CD8-positive, alpha-beta memory T cell (primary cell): ENCODE measurements at regions not wholly inside any gene's neighbourhood (a gene's known extent, or its start where the extent isn't known, plus 50 kb on each side); places are given as distances from the start of the nearest gene placed in this dataset.

ENCODE experiments used
- CTCF ChIA-PET: fragments of 350-600 bp; sonication (Branson Sonifier 250); formaldehyde crosslinking; loops from one replicate; lab custom pipeline; 2021; ENCODE audit warnings: antibody characterized with exemption; lab: Charles Lee
- POLR2A ChIA-PET: fragments of 350-600 bp; sonication (Branson Sonifier 250); formaldehyde crosslinking; loops from one replicate; lab custom pipeline; 2021; ENCODE audit warnings: antibody characterized with exemption; lab: Charles Lee
- DNase-seq, 5 donors: peaks; one replicate each; pipeline versions ENCODE4 v3.0.0 to v3.0.0-alpha.2; 2020 to 2022; ENCODE audit warnings: mixed read lengths in 1 of 5
- H3K27ac ChIP-seq: one replicate; pipeline ENCODE4 v1.7.0; 2013; ENCODE audit warnings: low read depth, mild to moderate bottlenecking, low read length, moderate library complexity
- H3K27me3 ChIP-seq: 2 replicates; pipeline ENCODE4 v1.7.0; 2013; ENCODE audit warnings: low read length, mild to moderate bottlenecking; ENCODE audit not compliant: insufficient read depth, poor library complexity, severe bottlenecking
- H3K36me3 ChIP-seq: 2 replicates; pipeline ENCODE4 v1.7.0; 2013; ENCODE audit warnings: mild to moderate bottlenecking, low read length, moderate library complexity; ENCODE audit not compliant: insufficient read depth
- H3K4me1 ChIP-seq: 2 replicates; pipeline ENCODE4 v1.7.0; 2013; ENCODE audit warnings: mild to moderate bottlenecking, low read length, moderate library complexity; ENCODE audit not compliant: insufficient read depth
- H3K4me3 ChIP-seq: 2 replicates; pipeline ENCODE4 v1.7.0; 2013; ENCODE audit warnings: mild to moderate bottlenecking, low read length
- H3K9me3 ChIP-seq: 2 replicates; pipeline ENCODE4 v1.7.0; 2013; ENCODE audit warnings: mild to moderate bottlenecking, low read length
- H3K27ac Mint-ChIP-seq, 8 donors: one replicate each; pipeline ENCODE4 v1.8.0; 2020 to 2021; ENCODE audit warnings: mixed read lengths in 8 of 8, mild to moderate bottlenecking in 6 of 8, inconsistent platforms in 3 of 8, moderate library complexity in 3 of 8
- H3K27me3 Mint-ChIP-seq, 2 donors: one replicate each; pipeline ENCODE4 v1.8.0; 2020 to 2021; ENCODE audit warnings: mixed read lengths in 2 of 2, mild to moderate bottlenecking in 1 of 2, moderate library complexity in 1 of 2
- H3K36me3 Mint-ChIP-seq, 3 donors: one replicate each; pipeline ENCODE4 v1.8.0; 2020 to 2021; ENCODE audit warnings: mixed read lengths in 3 of 3, inconsistent platforms in 1 of 3, mild to moderate bottlenecking in 1 of 3
- H3K4me1 Mint-ChIP-seq, 3 donors: one replicate each; pipeline ENCODE4 v1.8.0; 2020 to 2021; ENCODE audit warnings: mixed read lengths in 3 of 3, inconsistent platforms in 1 of 3, mild to moderate bottlenecking in 1 of 3
- H3K4me3 Mint-ChIP-seq, 7 donors: one replicate each; pipeline ENCODE4 v1.8.0; 2020 to 2021; ENCODE audit warnings: mixed read lengths in 7 of 7, mild to moderate bottlenecking in 6 of 7, moderate library complexity in 4 of 7, inconsistent platforms in 2 of 7
- H3K9me3 Mint-ChIP-seq, 5 donors: one replicate each; pipeline ENCODE4 v1.8.0; 2020 to 2022; ENCODE audit warnings: mixed read lengths in 5 of 5, mild to moderate bottlenecking in 3 of 5, moderate library complexity in 2 of 5, inconsistent platforms in 1 of 5

- no peaks in the 10 kb centered on the region for H3K4me1 ChIP-seq
- no peak for DNase-seq
- no peak overlapping the region for H3K4me3 Mint-ChIP-seq
- H3K9me3 ChIP-seq = no peaks in the 10 kb centered on the region
- H3K27me3 Mint-ChIP-seq = peaks cover 7 to 39% of the 10 kb centered on the region in 2 donors
- H3K4me3 ChIP-seq = no peak overlapping the region
- no peaks in the 10 kb centered on the region for H3K27me3 ChIP-seq
- H3K36me3 ChIP-seq = no peaks in the 10 kb centered on the region
- CTCF ChIA-PET = no interaction called here
- peaks cover 0 to 2% (median 0%) of the 10 kb centered on the region in 5 donors for H3K9me3 Mint-ChIP-seq
- no peak overlapping the region for H3K27ac ChIP-seq
- POLR2A ChIA-PET = no interaction called here
- no peak overlapping the region for H3K27ac Mint-ChIP-seq
- no peaks in the 10 kb centered on the region for H3K4me1 Mint-ChIP-seq
- H3K36me3 Mint-ChIP-seq = no peaks in the 10 kb centered on the region
These were observed 80.6 kb upstream of the PRR20G start for GRCh38 chr3:127368186-127369032.

- Mint-ChIP-seq H3K4me3 (no peak overlapping the region), H3K27me3 (peaks cover 8 to 39% of the 10 kb centered on the region in 2 donors), H3K27ac (no peak overlapping the region), H3K4me1 (no peaks in the 10 kb centered on the region), H3K9me3 (peaks cover 0 to 2% (median 0%) of the 10 kb centered on the region in 5 donors), H3K36me3 (no peaks in the 10 kb centered on the region)
- POLR2A ChIA-PET = no interaction called here
- H3K4me1 ChIP-seq = no peaks in the 10 kb centered on the region
- H3K27me3 ChIP-seq = no peaks in the 10 kb centered on the region
- CTCF ChIA-PET = no interaction called here
- no peak overlapping the region for H3K27ac ChIP-seq
- no peak overlapping the region for H3K4me3 ChIP-seq
- no peak for DNase-seq
- no peaks in the 10 kb centered on the region for H3K36me3 ChIP-seq
- H3K9me3 ChIP-seq = no peaks in the 10 kb centered on the region
These were observed 79.7 kb upstream of the PRR20G start for GRCh38 chr3:127367593-127367992.

GRCh38 chr3:127366383-127366782, 78.5 kb upstream of the PRR20G start:
- Histone ChIP-seq H3K27me3 (no peaks in the 10 kb centered on the region), H3K4me1 (no peaks in the 10 kb centered on the region), H3K9me3 (no peaks in the 10 kb centered on the region), H3K4me3 (no peak overlapping the region), H3K36me3 (no peaks in the 10 kb centered on the region), H3K27ac (no peak overlapping the region)
- POLR2A ChIA-PET = no interaction called here
- H3K4me1 Mint-ChIP-seq = no peaks in the 10 kb centered on the region
- H3K27ac Mint-ChIP-seq = no peak overlapping the region
- H3K27me3 Mint-ChIP-seq = peaks cover 12 to 31% of the 10 kb centered on the region in 2 donors
- DNase-seq = no peak
- no peak overlapping the region for H3K4me3 Mint-ChIP-seq
- CTCF ChIA-PET = no interaction called here
- H3K36me3 Mint-ChIP-seq = no peaks in the 10 kb centered on the region
- H3K9me3 Mint-ChIP-seq = peaks cover 0 to 2% (median 0%) of the 10 kb centered on the region in 5 donors

- no peak overlapping the region for H3K4me3 ChIP-seq
- no peaks in the 10 kb centered on the region for H3K27me3 ChIP-seq
- Mint-ChIP-seq H3K27me3 (peaks cover 12 to 28% of the 10 kb centered on the region in 2 donors), H3K4me3 (no peak overlapping the region), H3K36me3 (no peaks in the 10 kb centered on the region), H3K4me1 (no peaks in the 10 kb centered on the region), H3K27ac (no peak overlapping the region), H3K9me3 (peaks cover 0 to 2% (median 0%) of the 10 kb centered on the region in 5 donors)
- CTCF ChIA-PET = no interaction called here
- POLR2A ChIA-PET = no interaction called here
- no peaks in the 10 kb centered on the region for H3K9me3 ChIP-seq
- no peak for DNase-seq
- H3K4me1 ChIP-seq = no peaks in the 10 kb centered on the region
- H3K36me3 ChIP-seq = no peaks in the 10 kb centered on the region
- H3K27ac ChIP-seq = no peak overlapping the region
These were observed 77.4 kb upstream of the PRR20G start for GRCh38 chr3:127365163-127365798.

- POLR2A ChIA-PET = no interaction called here
- no peak for DNase-seq
- Mint-ChIP-seq H3K4me3 (no peak overlapping the region), H3K27ac (no peak overlapping the region), H3K36me3 (no peaks in the 10 kb centered on the region), H3K4me1 (no peaks in the 10 kb centered on the region), H3K9me3 (peaks cover 0 to 2% (median 0%) of the 10 kb centered on the region in 5 donors), H3K27me3 (peaks cover 18 to 23% of the 10 kb centered on the region in 2 donors)
- no peak overlapping the region for H3K4me3 ChIP-seq
- no peaks in the 10 kb centered on the region for H3K36me3 ChIP-seq
- no peak overlapping the region for H3K27ac ChIP-seq
- H3K27me3 ChIP-seq = no peaks in the 10 kb centered on the region
- no peaks in the 10 kb centered on the region for H3K9me3 ChIP-seq
- no peaks in the 10 kb centered on the region for H3K4me1 ChIP-seq
- CTCF ChIA-PET = no interaction called here
These were observed 76.0 kb upstream of the PRR20G start for GRCh38 chr3:127363891-127364290.

- Mint-ChIP-seq H3K36me3 (no peaks in the 10 kb centered on the region), H3K27me3 (peaks cover 21 to 22% of the 10 kb centered on the region in 2 donors), H3K4me3 (no peak overlapping the region), H3K9me3 (peaks cover 0 to 4% (median 0%) of the 10 kb centered on the region in 5 donors), H3K27ac (peak overlapping the region in 1 of 8 donors; percentile 10), H3K4me1 (no peaks in the 10 kb centered on the region)
- POLR2A ChIA-PET = no interaction called here
- H3K27ac ChIP-seq = no peak overlapping the region
- CTCF ChIA-PET = no interaction called here
- DNase-seq = no peak
- no peaks in the 10 kb centered on the region for H3K9me3 ChIP-seq
- no peak overlapping the region for H3K4me3 ChIP-seq
- H3K4me1 ChIP-seq = no peaks in the 10 kb centered on the region
- no peaks in the 10 kb centered on the region for H3K27me3 ChIP-seq
- no peaks in the 10 kb centered on the region for H3K36me3 ChIP-seq
These were observed 75.3 kb upstream of the PRR20G start for GRCh38 chr3:127363171-127363570.

- DNase-seq = no peak
- no peaks in the 10 kb centered on the region for H3K27me3 ChIP-seq
- H3K4me1 Mint-ChIP-seq = no peaks in the 10 kb centered on the region
- CTCF ChIA-PET = no interaction called here
- H3K9me3 ChIP-seq = no peaks in the 10 kb centered on the region
- H3K27ac ChIP-seq = no peak overlapping the region
- H3K27me3 Mint-ChIP-seq = peaks cover 9 to 20% of the 10 kb centered on the region in 2 donors
- H3K27ac Mint-ChIP-seq = peak overlapping the region in 1 of 8 donors; percentile 59
- H3K36me3 Mint-ChIP-seq = no peaks in the 10 kb centered on the region
- POLR2A ChIA-PET = no interaction called here
- no peak overlapping the region for H3K4me3 Mint-ChIP-seq
- no peaks in the 10 kb centered on the region for H3K4me1 ChIP-seq
- peaks cover 4 to 13% (median 8%) of the 10 kb centered on the region in 5 donors for H3K9me3 Mint-ChIP-seq
- no peak overlapping the region for H3K4me3 ChIP-seq
- no peaks in the 10 kb centered on the region for H3K36me3 ChIP-seq
These were observed 72.8 kb upstream of the PRR20G start for GRCh38 chr3:127360647-127361046.

- H3K27me3 ChIP-seq = no peaks in the 10 kb centered on the region
- DNase-seq = no peak
- H3K27me3 Mint-ChIP-seq = peaks cover 0 to 18% of the 10 kb centered on the region in 2 donors
- no peak overlapping the region for H3K4me3 Mint-ChIP-seq
- no peak overlapping the region for H3K4me3 ChIP-seq
- H3K36me3 Mint-ChIP-seq = no peaks in the 10 kb centered on the region
- no peaks in the 10 kb centered on the region for H3K36me3 ChIP-seq
- no peaks in the 10 kb centered on the region for H3K4me1 Mint-ChIP-seq
- H3K27ac Mint-ChIP-seq = no peak overlapping the region
- H3K27ac ChIP-seq = no peak overlapping the region
- CTCF ChIA-PET = no interaction called here
- no peaks in the 10 kb centered on the region for H3K9me3 ChIP-seq
- H3K4me1 ChIP-seq = no peaks in the 10 kb centered on the region
- POLR2A ChIA-PET = no interaction called here
- H3K9me3 Mint-ChIP-seq = peaks cover 4 to 16% (median 8%) of the 10 kb centered on the region in 5 donors
These were observed 70.8 kb upstream of the PRR20G start for GRCh38 chr3:127358641-127359040.
